C4-2B (cell line): ENCODE measurements at regions not wholly inside any gene's neighbourhood (a gene's known extent, or its start where the extent isn't known, plus 50 kb on each side); places are given as distances from the start of the nearest gene placed in this dataset.

Experiments
- H3K27ac ChIP-seq: fragments of 450-650 bp; 2 replicates; pipeline ENCODE4 v1.5.1; 2017
- CTCF ChIP-seq: fragments of 450-650 bp; conservative IDR thresholded peaks from 2 replicates; pipeline ENCODE4 v1.5.1; 2017; ENCODE audit warnings: mild to moderate bottlenecking
- ZFX ChIP-seq: fragments of 450-650 bp; IDR thresholded peaks from 2 replicates; pipeline ENCODE4 v1.6.1; 2017

- no peak for TF ChIP-seq ZFX
- TF ChIP-seq CTCF, result no peak
- no peak overlapping the region for H3K27ac ChIP-seq
Observed at GRCh38 chr20:11573507-11573906, 344.2 kb upstream of the BTBD3 start.

GRCh38 chr20:11581271-11581670, 336.4 kb upstream of the BTBD3 start:
- TF ChIP-seq CTCF (no peak), ZFX (no peak)
- H3K27ac ChIP-seq, result no peak overlapping the region

DNA sequence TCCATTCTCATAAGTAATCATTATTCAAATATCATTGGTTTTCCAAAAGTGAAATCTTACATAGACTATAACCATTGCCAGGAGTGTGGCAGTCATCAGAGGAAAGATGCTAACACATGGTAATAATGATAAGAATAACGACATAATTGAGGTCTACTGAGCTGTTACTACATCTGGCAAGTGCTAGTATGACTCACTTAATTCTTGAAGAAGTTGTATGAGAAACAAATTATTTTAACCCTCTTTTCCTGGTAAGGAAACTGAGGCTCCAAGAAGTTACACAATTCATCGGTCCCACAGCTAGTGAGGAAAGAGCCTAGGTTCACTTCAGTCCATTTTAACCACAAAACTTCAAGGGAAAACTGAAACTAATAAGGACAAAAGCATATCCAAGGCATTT, 335.6 kb upstream of the BTBD3 start:
- TF ChIP-seq CTCF (no peak), ZFX (no peak)
- no peak overlapping the region for H3K27ac ChIP-seq

- TF ChIP-seq ZFX (no peak), CTCF (peak; percentile 38)
- H3K27ac ChIP-seq, result no peak overlapping the region
Observed at GRCh38 chr20:11585752-11586352, 331.8 kb upstream of the BTBD3 start.

- no peak overlapping the region for H3K27ac ChIP-seq
- no peak for TF ChIP-seq ZFX
- TF ChIP-seq CTCF, result no peak
Observed at GRCh38 chr20:11588875-11589274, 328.8 kb upstream of the BTBD3 start.

GRCh38 chr20:11591965-11592364, 325.7 kb upstream of the BTBD3 start:
- TF ChIP-seq ZFX (no peak), CTCF (no peak)
- no peak overlapping the region for H3K27ac ChIP-seq

- TF ChIP-seq CTCF, result no peak
- no peak for TF ChIP-seq ZFX
- H3K27ac ChIP-seq, result no peak overlapping the region
Observed at GRCh38 chr20:11604339-11604738, 313.4 kb upstream of the BTBD3 start.
